ENCODE measurements at regions not wholly inside any gene's neighbourhood (a gene's known extent, or its start where the extent isn't known, plus 50 kb on each side); places are given as distances from the start of the nearest gene placed in this dataset.

DNA sequence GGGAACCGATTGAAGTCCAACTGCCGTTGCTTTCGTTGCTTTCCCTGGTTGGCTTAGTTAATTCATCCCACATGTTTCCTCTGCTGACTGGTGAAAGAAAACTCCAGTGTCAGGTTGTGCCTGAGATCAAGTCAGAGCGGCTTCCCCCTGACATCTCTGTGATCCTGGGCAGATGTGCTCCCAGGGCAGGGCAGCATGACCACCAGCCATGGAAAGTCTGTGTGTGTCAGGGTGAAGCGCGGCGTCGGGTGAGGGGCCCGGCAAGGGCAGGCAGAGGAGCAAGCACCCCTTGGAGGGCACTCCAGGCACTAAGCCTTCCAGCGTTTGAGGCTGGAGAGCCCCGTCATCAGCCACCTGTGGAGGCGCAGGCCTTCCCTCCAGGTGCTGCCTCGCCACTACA, 54.5 kb upstream of the IGF1 start:
- Histone ChIP-seq H2AFZ (ENCODE audit: low read length) (no peak overlapping the region), H3K4me1 (ENCODE audit: insufficient read depth, low read length, poor library complexity, severe bottlenecking) (no peaks in the 10 kb centered on the region), H3K9me3 (ENCODE audit: low read length) (no peaks in the 10 kb centered on the region), H3K9me2 (ENCODE audit: insufficient read depth, low read length) (no peaks in the 10 kb centered on the region), H3K36me3 (ENCODE audit: insufficient read depth, low read length) (no peaks in the 10 kb centered on the region), H3K4me2 (ENCODE audit: low read length) (no peak overlapping the region), H3K27ac (ENCODE audit: low read depth, low read length, poor library complexity, severe bottlenecking) (no peak overlapping the region), H3K4me3 (ENCODE audit: low read depth, low read length, poor library complexity, severe bottlenecking) (no peak overlapping the region), H4K20me1 (ENCODE audit: insufficient read depth, low read length) (no peaks in the 10 kb centered on the region), H3K79me2 (ENCODE audit: insufficient read depth, low read depth, low read length) (no peaks in the 10 kb centered on the region)
- CTCF ChIA-PET (ENCODE audit: unreplicated experiment): no interaction called here
- intact Hi-C loops (cut with micrococcal nuclease; ENCODE audit: unreplicated experiment): no loop called here
- no peak for DNase-seq (ENCODE audit: low spot score)
- POLR2A ChIA-PET: no interaction called here
- TF ChIP-seq, protein P1, sequence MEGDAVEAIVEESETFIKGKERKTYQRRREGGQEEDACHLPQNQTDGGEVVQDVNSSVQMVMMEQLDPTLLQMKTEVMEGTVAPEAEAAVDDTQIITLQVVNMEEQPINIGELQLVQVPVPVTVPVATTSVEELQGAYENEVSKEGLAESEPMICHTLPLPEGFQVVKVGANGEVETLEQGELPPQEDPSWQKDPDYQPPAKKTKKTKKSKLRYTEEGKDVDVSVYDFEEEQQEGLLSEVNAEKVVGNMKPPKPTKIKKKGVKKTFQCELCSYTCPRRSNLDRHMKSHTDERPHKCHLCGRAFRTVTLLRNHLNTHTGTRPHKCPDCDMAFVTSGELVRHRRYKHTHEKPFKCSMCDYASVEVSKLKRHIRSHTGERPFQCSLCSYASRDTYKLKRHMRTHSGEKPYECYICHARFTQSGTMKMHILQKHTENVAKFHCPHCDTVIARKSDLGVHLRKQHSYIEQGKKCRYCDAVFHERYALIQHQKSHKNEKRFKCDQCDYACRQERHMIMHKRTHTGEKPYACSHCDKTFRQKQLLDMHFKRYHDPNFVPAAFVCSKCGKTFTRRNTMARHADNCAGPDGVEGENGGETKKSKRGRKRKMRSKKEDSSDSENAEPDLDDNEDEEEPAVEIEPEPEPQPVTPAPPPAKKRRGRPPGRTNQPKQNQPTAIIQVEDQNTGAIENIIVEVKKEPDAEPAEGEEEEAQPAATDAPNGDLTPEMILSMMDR (conservative IDR thresholded peaks at IDR 0.05; ENCODE audit: low read length): no peak
- no peak for TF ChIP-seq EZH2phosphoT487 (IDR thresholded peaks at IDR 0.05; ENCODE audit: borderline replicate concordance, low read depth, low read length)
- BruUV-seq (replicated peaks): no TSS peak

DNA sequence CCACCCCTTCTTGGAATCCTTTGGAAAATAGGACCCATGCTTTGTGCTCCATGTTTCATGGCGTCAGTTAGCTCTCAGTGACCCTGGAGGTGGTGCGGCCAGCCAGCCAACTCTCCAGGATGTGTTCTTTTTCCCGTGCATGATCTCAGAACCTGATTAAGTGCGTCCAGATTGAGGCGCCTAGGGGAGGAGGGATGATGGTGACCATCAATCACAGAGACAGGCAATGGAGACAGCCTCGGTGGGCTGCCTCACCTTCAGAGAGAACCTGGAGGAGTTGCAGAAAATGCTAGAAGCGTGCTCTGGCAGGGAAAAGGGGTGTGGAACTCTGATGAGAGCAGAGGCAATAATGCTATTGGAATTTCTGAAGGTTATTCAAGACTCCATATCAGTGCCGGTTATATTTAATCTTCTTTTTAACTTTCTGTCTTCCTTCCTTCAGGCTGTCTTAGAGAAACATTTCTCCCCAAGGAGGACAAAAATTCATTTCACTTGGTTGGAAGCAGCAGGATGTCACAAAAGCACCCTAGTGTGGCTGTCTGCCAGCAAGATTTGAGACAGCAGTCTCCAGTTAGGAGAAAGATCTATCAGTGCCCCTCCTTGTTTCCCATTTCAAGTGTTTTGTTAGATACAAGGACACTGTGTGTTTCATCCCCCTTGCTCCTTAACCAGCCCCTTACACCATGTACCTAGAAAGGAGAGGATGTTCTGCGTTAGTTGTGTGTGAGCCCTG, 53.3 kb upstream of the IGF1 start:
- DNase-seq (ENCODE audit: low spot score): no peak
- no peak for TF ChIP-seq EZH2phosphoT487 (IDR thresholded peaks at IDR 0.05; ENCODE audit: borderline replicate concordance, low read depth, low read length)
- TF ChIP-seq, protein P1 (conservative IDR thresholded peaks at IDR 0.05; ENCODE audit: low read length): no peak
- H3K36me3 ChIP-seq (ENCODE audit: insufficient read depth, low read length): no peaks in the 10 kb centered on the region
- ChIA-PET CTCF (ENCODE audit: unreplicated experiment) (interaction anchor here (0.6 kb wide), 1 partner anchor 122 kb away, joined by 3 read pairs; no protein-coding TSS in a partner anchor), POLR2A (no interaction called here)
- H4K20me1 ChIP-seq (ENCODE audit: insufficient read depth, low read length): no peaks in the 10 kb centered on the region
- no TSS peak for BruUV-seq (replicated peaks)
- intact Hi-C loops (cut with micrococcal nuclease; ENCODE audit: unreplicated experiment): no loop called here
- H3K27ac ChIP-seq (ENCODE audit: low read depth, low read length, poor library complexity, severe bottlenecking): no peak overlapping the region
- no peaks in the 10 kb centered on the region for H3K9me2 ChIP-seq (ENCODE audit: insufficient read depth, low read length)
- H3K4me3 ChIP-seq (ENCODE audit: low read depth, low read length, poor library complexity, severe bottlenecking): no peak overlapping the region
- no peaks in the 10 kb centered on the region for H3K79me2 ChIP-seq (ENCODE audit: insufficient read depth, low read depth, low read length)
- H3K9me3 ChIP-seq (ENCODE audit: low read length): no peaks in the 10 kb centered on the region
- H3K4me1 ChIP-seq (ENCODE audit: insufficient read depth, low read length, poor library complexity, severe bottlenecking): no peaks in the 10 kb centered on the region
- no peak overlapping the region for H2AFZ ChIP-seq (ENCODE audit: low read length)
- no peak overlapping the region for H3K4me2 ChIP-seq (ENCODE audit: low read length)

Measured in OCI-LY7 (cell line).